ENCODE measurements at regions not wholly inside any gene's neighbourhood (a gene's known extent, or its start where the extent isn't known, plus 50 kb on each side); places are given as distances from the start of the nearest gene placed in this dataset.

GRCh38 chr7:106520962-106521514, 139.9 kb downstream of the CCDC71L start:
- TF ChIP-seq CTCF (IDR thresholded peaks at IDR 0.05; ENCODE audit: insufficient read depth, missing control alignments) = no peak
- FAIRE-seq (no peak), DNase-seq (ENCODE audit: insufficient read length, low spot score) (no peak)

- FAIRE-seq = no peak
- no peak for TF ChIP-seq CTCF (IDR thresholded peaks at IDR 0.05; ENCODE audit: insufficient read depth, missing control alignments)
- DNase-seq (ENCODE audit: insufficient read length, low spot score) = no peak
Observed at GRCh38 chr7:106518967-106519366, 142.0 kb downstream of the CCDC71L start.

- DNase-seq (ENCODE audit: insufficient read length, low spot score) = no peak
- no peak for FAIRE-seq
- no peak for TF ChIP-seq CTCF (IDR thresholded peaks at IDR 0.05; ENCODE audit: insufficient read depth, missing control alignments)
Observed at GRCh38 chr7:106518239-106518638, 142.7 kb downstream of the CCDC71L start.

GRCh38 chr7:106517508-106517907, 143.4 kb downstream of the CCDC71L start:
- DNase-seq (ENCODE audit: insufficient read length, low spot score) (no peak), FAIRE-seq (no peak)
- no peak for TF ChIP-seq CTCF (IDR thresholded peaks at IDR 0.05; ENCODE audit: insufficient read depth, missing control alignments)

- no peak for DNase-seq (ENCODE audit: insufficient read length, low spot score)
- TF ChIP-seq CTCF (IDR thresholded peaks at IDR 0.05; ENCODE audit: insufficient read depth, missing control alignments) = no peak
- no peak for FAIRE-seq
Observed at GRCh38 chr7:106515321-106515720, 145.6 kb downstream of the CCDC71L start.

- FAIRE-seq (no peak), DNase-seq (ENCODE audit: insufficient read length, low spot score) (no peak)
- TF ChIP-seq CTCF (IDR thresholded peaks at IDR 0.05; ENCODE audit: insufficient read depth, missing control alignments) = no peak
Observed at GRCh38 chr7:106514881-106515280, 146.1 kb downstream of the CCDC71L start.

- no peak for FAIRE-seq
Observed at GRCh38 chr7:106512217-106512616, 148.7 kb downstream of the CCDC71L start.

More at GRCh38 chr7:106512217-106512616, 148.7 kb downstream of the CCDC71L start:
- no peak for DNase-seq (ENCODE audit: insufficient read length, low spot score)
- TF ChIP-seq CTCF (IDR thresholded peaks at IDR 0.05; ENCODE audit: insufficient read depth, missing control alignments) = no peak
